ENCODE measurements at regions not wholly inside any gene's neighbourhood (a gene's known extent, or its start where the extent isn't known, plus 50 kb on each side); places are given as distances from the start of the nearest gene placed in this dataset.

DNA sequence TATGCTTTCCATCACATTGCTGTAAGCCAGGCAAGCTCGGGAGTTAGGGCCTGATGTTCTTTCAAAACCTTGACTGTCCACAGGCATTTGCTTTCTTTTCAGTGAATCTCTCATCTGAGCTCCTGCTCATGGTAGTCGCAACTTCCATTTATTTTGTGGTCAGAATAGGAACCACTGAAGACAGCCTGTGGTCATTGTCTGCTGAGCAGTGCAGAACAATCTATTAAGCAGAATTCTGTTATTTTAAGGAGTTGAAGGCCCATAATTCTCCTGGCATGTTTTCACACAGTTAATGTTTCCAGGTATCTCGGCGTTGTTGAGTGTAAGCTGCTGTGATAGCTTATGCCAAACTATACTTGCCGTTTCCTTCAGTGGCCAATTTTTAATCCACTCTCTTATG, 491.1 kb upstream of the AKR1E2 start:
- no peaks in the 10 kb centered on the region for H3K27me3 ChIP-seq (ENCODE audit: insufficient read depth, low read length, poor library complexity)
- H3K4me3 ChIP-seq (ENCODE audit: low read depth in 1 of 2, low read length in 2 of 2), result no peak overlapping the region
- TF ChIP-seq CTCF (IDR thresholded peaks at IDR 0.05; ENCODE audit: borderline replicate concordance, extremely low read depth, low read length, poor library complexity, severe bottlenecking), result no peak
- no peak for TF ChIP-seq EZH2 (IDR thresholded peaks at IDR 0.05; ENCODE audit: borderline replicate concordance, low read depth, low read length, severe bottlenecking)

DNA sequence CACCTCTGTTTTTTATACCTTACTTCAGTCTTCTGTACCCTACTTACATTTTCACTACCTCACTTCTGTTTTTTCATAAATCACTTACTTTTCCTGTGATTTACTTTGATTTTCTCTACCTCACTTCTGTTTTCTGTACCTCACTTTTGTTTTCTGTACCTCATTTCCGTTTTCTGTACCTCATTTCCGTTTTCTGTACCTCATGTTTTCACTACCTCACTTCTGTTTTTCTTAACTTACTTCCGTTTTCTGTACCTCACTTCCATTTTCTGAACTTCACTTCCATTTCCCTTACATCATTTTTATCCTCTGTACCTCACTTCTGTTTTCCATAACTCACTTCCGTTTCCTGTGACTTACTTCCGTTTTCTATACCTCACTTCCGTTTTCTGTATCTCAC, 492.0 kb upstream of the AKR1E2 start:
- no peak overlapping the region for H2AFZ ChIP-seq (ENCODE audit: low read depth, low read length)
- ATAC-seq (ENCODE audit: insufficient read depth, low read depth) (no peak), DNase-seq (no peak)
- H3K27ac ChIP-seq (ENCODE audit: low read length), result no peak overlapping the region
- no peaks in the 10 kb centered on the region for H3K79me2 ChIP-seq (ENCODE audit: insufficient read depth, low read length)
- H3K9me3 ChIP-seq (ENCODE audit: insufficient read depth, low read length, severe bottlenecking), result no peaks in the 10 kb centered on the region
- H3K27me3 ChIP-seq (ENCODE audit: insufficient read depth, low read length, poor library complexity), result no peaks in the 10 kb centered on the region
- no peak overlapping the region for H3K4me3 ChIP-seq (ENCODE audit: low read depth in 1 of 2, low read length in 2 of 2)
- H3K4me1 ChIP-seq (ENCODE audit: insufficient read depth, low read length), result no peaks in the 10 kb centered on the region
- no peaks in the 10 kb centered on the region for H3K36me3 ChIP-seq (ENCODE audit: insufficient read depth, low read length)
- no peak for TF ChIP-seq CTCF (IDR thresholded peaks at IDR 0.05; ENCODE audit: borderline replicate concordance, extremely low read depth, low read length, poor library complexity, severe bottlenecking)
- no peak for TF ChIP-seq EZH2 (IDR thresholded peaks at IDR 0.05; ENCODE audit: borderline replicate concordance, low read depth, low read length, severe bottlenecking)
- no peak overlapping the region for H3K4me2 ChIP-seq (ENCODE audit: insufficient read depth, low read length)
- H3K9ac ChIP-seq (ENCODE audit: low read depth, low read length), result no peak overlapping the region
- no peaks in the 10 kb centered on the region for H4K20me1 ChIP-seq (ENCODE audit: insufficient read depth, low read length)

More for the DNA sequence above, 491.1 kb upstream of the AKR1E2 start:
- H3K36me3 ChIP-seq (ENCODE audit: insufficient read depth, low read length), result no peaks in the 10 kb centered on the region
- H3K79me2 ChIP-seq (ENCODE audit: insufficient read depth, low read length), result no peaks in the 10 kb centered on the region
- DNase-seq (no peak), ATAC-seq (ENCODE audit: insufficient read depth, low read depth) (0 out of 3 replicates have a peak, but pooled peaks have one; percentile 9)
- H3K9ac ChIP-seq (ENCODE audit: low read depth, low read length), result no peak overlapping the region
- H3K4me1 ChIP-seq (ENCODE audit: insufficient read depth, low read length), result no peaks in the 10 kb centered on the region
- no peaks in the 10 kb centered on the region for H3K9me3 ChIP-seq (ENCODE audit: insufficient read depth, low read length, severe bottlenecking)
- no peak overlapping the region for H2AFZ ChIP-seq (ENCODE audit: low read depth, low read length)
- H3K27ac ChIP-seq (ENCODE audit: low read length), result no peak overlapping the region
- no peaks in the 10 kb centered on the region for H4K20me1 ChIP-seq (ENCODE audit: insufficient read depth, low read length)
- H3K4me2 ChIP-seq (ENCODE audit: insufficient read depth, low read length), result no peak overlapping the region

GRCh38 chr10:4333459-4333894, 492.5 kb upstream of the AKR1E2 start:
- no peak overlapping the region for H2AFZ ChIP-seq (ENCODE audit: low read depth, low read length)
- H3K4me3 ChIP-seq (ENCODE audit: low read depth in 1 of 2, low read length in 2 of 2), result no peak overlapping the region
- no peak overlapping the region for H3K4me2 ChIP-seq (ENCODE audit: insufficient read depth, low read length)
- no peaks in the 10 kb centered on the region for H4K20me1 ChIP-seq (ENCODE audit: insufficient read depth, low read length)
- no peaks in the 10 kb centered on the region for H3K4me1 ChIP-seq (ENCODE audit: insufficient read depth, low read length)
- DNase-seq (no peak), ATAC-seq (ENCODE audit: insufficient read depth, low read depth) (no peak)
- no peak for TF ChIP-seq CTCF (IDR thresholded peaks at IDR 0.05; ENCODE audit: borderline replicate concordance, extremely low read depth, low read length, poor library complexity, severe bottlenecking)
- TF ChIP-seq EZH2 (IDR thresholded peaks at IDR 0.05; ENCODE audit: borderline replicate concordance, low read depth, low read length, severe bottlenecking), result no peak
- no peaks in the 10 kb centered on the region for H3K9me3 ChIP-seq (ENCODE audit: insufficient read depth, low read length, severe bottlenecking)
- no peak overlapping the region for H3K9ac ChIP-seq (ENCODE audit: low read depth, low read length)
- no peak overlapping the region for H3K27ac ChIP-seq (ENCODE audit: low read length)
- H3K36me3 ChIP-seq (ENCODE audit: insufficient read depth, low read length), result no peaks in the 10 kb centered on the region
- H3K79me2 ChIP-seq (ENCODE audit: insufficient read depth, low read length), result no peaks in the 10 kb centered on the region
- no peaks in the 10 kb centered on the region for H3K27me3 ChIP-seq (ENCODE audit: insufficient read depth, low read length, poor library complexity)

All from DND-41 (cell line).